T-helper 2 cell treated with Interferon-gamma antibody and Interleukin-4, amounts not matched to agents 100 ng/mL and 5 ng/mL, for 36 hours (primary cell): ENCODE measurements at regions not wholly inside any gene's neighbourhood (a gene's known extent, or its start where the extent isn't known, plus 50 kb on each side); places are given as distances from the start of the nearest gene placed in this dataset.

Experiments used
- intact Hi-C: fragments of 100-400 bp; cut with micrococcal nuclease; formaldehyde crosslinking; loops from one replicate; pipeline ENCODE4 v1.15.1; 2023

DNA sequence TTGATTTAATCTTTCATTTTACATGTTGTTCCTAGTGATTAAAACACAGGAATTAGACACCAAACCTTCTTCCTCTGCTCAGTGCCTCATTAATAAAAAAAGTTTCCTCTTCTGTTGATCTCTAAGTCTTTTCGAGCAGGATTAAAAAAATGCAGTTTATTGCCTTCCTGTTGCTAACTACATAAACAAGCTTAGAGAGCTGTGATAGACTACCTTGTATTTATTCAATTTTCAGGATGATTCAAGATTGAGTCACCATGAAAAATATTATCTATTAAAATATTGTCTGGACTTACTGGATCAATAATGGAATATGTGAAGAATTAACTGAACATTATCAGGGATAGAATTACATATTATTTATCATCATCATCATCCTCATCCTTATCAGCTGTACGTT, 1089.6 kb upstream of the CNTNAP5 start:
- intact Hi-C loops, result no loop called here

GRCh38 chr2:122939796-122940195, 1085.3 kb upstream of the CNTNAP5 start:
- intact Hi-C loops, result no loop called here

GRCh38 chr2:122949523-122949922, 1075.6 kb upstream of the CNTNAP5 start:
- intact Hi-C loops, result no loop called here

GRCh38 chr2:122955776-122956175, 1069.3 kb upstream of the CNTNAP5 start:
- intact Hi-C loops, result no loop called here

DNA sequence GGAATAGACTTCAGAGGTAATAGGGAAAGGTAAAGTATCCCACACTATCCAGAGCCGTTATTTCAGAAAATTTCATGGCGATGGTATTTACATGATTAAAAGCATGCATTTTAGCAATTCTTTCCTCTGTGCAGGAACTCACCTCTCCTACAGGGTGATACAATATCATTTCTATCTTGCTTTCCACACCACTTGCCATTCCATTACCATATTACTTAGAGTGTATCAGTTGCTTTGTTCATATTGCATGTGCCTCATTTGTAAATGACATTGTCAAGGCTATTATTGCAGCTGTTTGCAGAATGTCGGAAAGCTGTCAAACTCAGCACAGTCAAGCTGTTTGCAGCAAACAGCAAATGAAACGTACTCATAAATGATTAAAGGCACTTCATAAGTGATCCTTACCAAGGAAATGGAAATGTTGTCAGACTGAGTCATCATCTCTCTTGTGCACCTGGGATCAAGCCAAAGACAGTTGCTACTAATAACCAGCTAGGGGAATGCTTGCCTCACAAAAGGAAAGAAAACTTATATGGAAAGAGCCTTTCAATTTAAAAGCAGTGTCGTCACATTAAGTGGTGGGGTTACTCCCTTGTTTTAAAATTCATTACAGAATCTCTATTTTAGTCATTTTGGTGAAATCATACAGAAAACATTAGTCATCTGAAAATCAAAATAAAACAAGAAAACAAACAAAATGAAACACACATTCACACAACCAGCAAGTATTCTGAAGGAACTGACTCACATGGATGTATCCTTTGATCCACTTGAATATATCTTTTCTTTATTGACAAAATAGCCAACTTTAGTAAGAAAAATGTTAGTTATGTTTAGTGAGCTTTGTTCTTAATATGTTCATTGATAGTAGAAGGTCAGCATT, 1064.1 kb upstream of the CNTNAP5 start:
- intact Hi-C loops, result no loop called here

- intact Hi-C loops, result no loop called here
These were observed 1058.6 kb upstream of the CNTNAP5 start for GRCh38 chr2:122966461-122966860.

DNA sequence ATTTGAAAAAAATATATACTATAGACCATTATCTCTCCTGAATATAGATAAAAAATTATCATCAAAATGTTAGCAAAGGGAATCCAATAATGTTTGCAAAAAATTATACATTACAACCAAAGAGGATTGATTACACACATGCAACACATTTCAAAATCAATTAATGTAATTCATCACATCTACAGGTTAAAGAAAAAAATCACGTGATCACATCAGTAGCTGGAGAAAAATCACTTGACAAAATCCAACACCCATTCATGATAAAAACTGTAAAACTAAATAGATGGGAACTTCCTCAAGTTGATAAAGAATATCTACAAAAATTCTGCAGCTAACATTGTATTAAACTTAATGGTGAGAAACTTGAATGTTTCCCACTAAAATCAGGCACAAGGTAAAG, 1047.5 kb upstream of the CNTNAP5 start:
- intact Hi-C loops, result no loop called here

DNA sequence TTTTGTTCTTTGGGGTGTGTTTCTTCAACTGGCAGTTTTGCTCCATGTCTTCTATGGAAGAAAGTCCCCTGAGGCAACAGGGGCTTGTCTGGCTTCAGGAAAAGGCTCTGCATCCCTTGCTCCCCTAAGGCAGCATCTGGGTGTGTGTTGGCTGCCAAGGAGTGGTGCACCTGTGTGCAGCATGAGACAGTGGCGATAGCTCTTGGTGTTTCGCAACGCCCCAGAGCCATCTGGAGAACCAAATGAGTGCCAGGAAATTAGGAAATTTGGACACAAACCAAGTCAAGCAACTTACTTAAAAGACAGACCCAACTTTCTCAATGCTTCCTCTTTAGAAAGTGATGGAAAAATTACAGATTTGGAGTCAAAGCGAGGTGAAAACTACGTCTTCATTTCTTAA, 1044.4 kb upstream of the CNTNAP5 start:
- intact Hi-C loops, result no loop called here

DNA sequence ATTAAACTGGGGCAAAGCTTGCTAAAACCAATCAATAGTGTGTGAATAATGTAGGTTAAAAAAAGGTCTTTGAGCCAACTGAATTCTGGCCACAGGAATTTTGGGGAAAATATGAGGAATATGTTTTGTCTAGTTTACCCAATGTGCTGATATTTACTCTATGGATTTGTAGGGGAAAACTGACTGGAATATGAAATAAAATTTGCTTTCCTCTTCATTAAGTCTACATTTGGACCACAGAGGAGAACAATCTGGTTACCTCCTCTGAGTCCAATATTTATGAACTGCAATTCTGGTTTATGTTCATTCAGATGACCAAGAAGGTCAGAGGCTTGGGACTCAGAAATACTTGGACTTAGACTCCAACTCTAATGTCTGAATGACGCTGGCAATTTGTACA, 1042.2 kb upstream of the CNTNAP5 start:
- intact Hi-C loops, result no loop called here

DNA sequence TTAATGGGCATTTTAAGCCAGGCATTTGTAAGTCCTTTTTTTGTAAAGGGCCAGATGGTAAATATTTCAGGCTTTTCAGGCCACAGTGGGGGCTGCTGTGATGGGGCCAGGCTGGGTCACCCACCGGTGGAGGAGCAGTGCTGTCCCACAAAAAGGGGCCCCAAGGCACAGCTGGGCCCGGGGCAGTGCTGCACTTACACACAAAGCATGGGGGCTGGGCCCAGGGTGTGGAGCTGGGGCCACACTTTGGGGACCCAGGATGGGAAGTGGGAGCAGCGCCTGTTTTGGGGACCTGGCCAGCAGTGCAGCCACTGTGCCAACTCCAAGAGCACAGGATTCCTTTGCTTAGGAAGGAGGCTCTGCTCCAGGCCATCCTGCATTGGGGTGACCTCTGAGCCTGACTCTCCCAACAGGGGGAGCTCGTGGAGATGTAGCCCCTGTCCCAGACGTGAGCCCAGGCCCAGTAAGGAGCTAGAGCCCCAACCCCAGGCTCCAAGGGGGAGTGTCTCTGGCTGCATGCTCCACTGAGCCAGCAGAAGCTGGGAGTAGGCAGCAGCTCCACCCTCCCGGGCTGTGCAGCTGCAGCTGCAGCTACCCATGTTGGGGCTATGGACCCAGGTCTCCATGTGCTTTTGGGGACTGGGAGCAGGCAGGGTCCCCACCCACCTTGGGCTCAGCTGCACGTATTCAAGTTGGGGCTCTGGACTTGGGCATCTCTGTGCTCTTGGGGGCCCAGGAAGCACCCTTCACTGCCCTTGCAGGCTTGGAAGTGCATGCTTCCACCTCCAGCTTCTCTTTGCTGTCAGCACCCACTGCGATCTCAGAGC, 1036.5 kb upstream of the CNTNAP5 start:
- intact Hi-C loops, result no loop called here

- intact Hi-C loops, result no loop called here
These were observed 1031.5 kb upstream of the CNTNAP5 start for GRCh38 chr2:122993592-122993991.

DNA sequence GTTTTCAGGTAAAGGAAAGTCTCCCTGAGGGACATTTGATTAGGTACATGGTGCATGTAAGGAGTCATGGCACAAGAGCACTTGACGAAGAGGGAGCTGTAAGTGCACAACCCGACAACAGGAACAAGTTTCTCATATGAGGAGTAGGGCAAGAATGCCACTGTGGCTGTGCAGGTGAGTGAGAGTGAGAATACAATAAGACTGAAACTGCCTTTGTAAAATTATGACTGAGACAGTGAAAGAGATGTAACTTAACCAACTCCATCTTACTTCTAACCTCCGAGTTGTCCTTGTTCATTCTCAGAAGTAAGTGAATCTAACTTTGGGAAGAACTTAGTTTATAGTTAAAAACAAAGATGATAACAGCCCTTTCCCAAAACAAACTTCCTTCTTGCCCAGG, 1025.8 kb upstream of the CNTNAP5 start:
- intact Hi-C loops, result no loop called here

- intact Hi-C loops, result no loop called here
These were observed 1025.3 kb upstream of the CNTNAP5 start for GRCh38 chr2:122999821-123000220.

DNA sequence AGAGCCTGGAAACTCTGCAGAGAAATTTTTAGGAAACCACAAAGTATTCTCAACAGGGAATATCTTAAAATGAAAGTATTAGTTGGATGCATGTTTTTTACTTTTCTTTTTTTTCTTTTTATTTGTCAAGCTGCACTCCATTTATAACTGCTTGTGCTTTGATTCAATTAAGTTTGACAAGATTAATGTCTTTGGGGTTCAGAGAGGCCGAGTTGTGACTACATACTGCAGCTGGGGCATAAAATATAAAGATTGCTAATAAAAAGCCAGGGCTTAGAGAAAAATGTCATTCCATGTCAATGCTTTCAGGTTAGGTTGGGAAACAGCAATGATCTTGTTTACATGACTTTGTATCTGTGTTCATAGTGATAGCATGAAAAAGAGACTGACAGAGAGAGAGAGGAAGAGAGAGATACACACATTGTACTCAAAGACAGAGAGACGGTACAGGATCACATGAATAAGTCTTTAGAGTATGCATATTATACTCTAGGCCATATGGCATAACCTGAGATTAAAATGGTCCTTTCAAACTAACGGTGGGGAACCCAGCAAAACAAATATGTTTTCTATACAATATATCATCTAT, 1022.3 kb upstream of the CNTNAP5 start:
- intact Hi-C loops, result no loop called here

GRCh38 chr2:123015186-123015585, 1009.9 kb upstream of the CNTNAP5 start:
- intact Hi-C loops, result no loop called here

- intact Hi-C loops, result no loop called here
These were observed 989.5 kb upstream of the CNTNAP5 start for GRCh38 chr2:123035541-123035940.

- intact Hi-C loops, result no loop called here
These were observed 988.8 kb upstream of the CNTNAP5 start for GRCh38 chr2:123036300-123036699.

- intact Hi-C loops, result no loop called here
These were observed 984.6 kb upstream of the CNTNAP5 start for GRCh38 chr2:123040506-123040905.

DNA sequence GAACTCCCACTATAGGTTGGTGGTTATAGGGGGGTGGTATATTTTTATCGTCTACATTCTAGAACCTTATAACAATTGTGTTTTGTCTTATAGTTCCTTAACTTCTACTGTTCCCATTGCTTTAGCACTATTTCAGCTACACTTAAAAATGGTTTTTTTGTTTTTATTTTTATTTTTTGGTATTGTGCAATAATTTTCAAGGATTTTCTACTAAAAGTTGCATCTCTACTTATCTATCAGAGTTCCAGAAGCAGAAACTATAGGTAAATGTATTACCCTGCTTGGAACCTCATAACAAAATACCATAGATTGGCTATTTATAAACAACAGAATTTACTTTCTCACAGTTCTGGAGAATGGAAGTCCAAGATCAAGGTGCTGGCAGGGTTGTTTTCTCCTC, 981.6 kb upstream of the CNTNAP5 start:
- intact Hi-C loops, result no loop called here

DNA sequence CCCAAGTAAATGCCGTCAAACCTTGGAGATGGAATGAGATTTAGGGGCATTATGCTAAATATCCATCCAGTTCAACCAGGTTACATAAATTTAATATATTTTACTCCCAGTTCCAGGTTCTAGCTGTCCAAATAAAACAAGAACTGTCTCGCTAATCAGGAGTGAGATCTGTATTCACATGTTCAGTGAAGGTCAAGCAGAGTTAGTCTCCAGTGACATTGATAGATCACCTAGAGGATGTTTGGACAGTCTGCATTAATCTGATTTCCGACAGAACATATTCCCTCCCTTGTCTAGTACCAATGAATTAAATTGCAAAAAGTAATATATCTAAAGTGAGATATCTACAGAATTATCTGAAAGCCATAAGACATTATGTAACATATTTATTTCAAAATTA, 979.4 kb upstream of the CNTNAP5 start:
- intact Hi-C loops, result no loop called here

- intact Hi-C loops, result no loop called here
These were observed 977.9 kb upstream of the CNTNAP5 start for GRCh38 chr2:123047186-123047585.

DNA sequence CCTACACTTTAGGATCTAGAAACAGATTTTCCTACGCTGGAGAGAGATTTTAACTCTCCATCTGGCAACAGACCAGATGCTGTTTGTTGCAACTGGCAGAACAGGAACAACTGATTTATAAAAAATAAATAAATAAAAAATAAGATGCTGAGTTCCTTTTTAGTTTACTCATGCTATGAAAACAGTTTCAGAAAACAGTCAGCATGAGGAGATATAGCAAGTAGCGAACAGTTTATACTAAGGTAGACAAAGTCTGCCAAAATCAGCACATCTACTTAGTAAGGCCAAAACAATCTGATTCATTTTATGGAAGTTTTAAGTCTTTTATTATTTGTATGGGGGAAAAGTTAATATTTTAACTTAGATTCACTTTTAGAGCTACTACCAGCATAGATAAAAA, 974.0 kb upstream of the CNTNAP5 start:
- intact Hi-C loops, result no loop called here
